Endothelial cell of umbilical vein (primary cell): ENCODE measurements at regions not wholly inside any gene's neighbourhood (a gene's known extent, or its start where the extent isn't known, plus 50 kb on each side); places are given as distances from the start of the nearest gene placed in this dataset.
"Not testable (repeated sequence)": the region's sequence is repeated elsewhere in the genome, so short reads cannot be mapped to it uniquely, and the experiment has no call there.

ENCODE experiments used
- EZH2 ChIP-seq: IDR thresholded peaks from 2 replicates; pipeline ENCODE4 v1.6.1; 2012; ENCODE audit warnings: borderline replicate concordance, low read depth, mild to moderate bottlenecking, moderate library complexity, low read length, inconsistent platforms; ENCODE audit not compliant: severe bottlenecking
- MYC ChIP-seq: IDR thresholded peaks from one replicate; pipeline ENCODE4 v1.6.1; 2011; ENCODE audit warnings: mild to moderate bottlenecking, low read depth, low read length
- TF ChIP-seq, protein P1 (sequence below), 2 donors: IDR thresholded peaks; 1 replicate in 1 of 2; 2 replicates in 1 of 2; pipeline ENCODE4 v1.5.1; 2011; ENCODE audit warnings: low read length in 2 of 2, mild to moderate bottlenecking in 2 of 2, moderate library complexity in 2 of 2, control low read depth in 1 of 2, inconsistent platforms in 1 of 2, low read depth in 1 of 2; ENCODE audit not compliant: insufficient read depth in 1 of 2; ENCODE audit errors: extremely low read depth in 1 of 2
- TF ChIP-seq, protein P2 (sequence below): IDR thresholded peaks from 2 replicates; pipeline ENCODE4 v1.6.1; 2011; ENCODE audit not compliant: insufficient read depth, insufficient read length

DNA sequence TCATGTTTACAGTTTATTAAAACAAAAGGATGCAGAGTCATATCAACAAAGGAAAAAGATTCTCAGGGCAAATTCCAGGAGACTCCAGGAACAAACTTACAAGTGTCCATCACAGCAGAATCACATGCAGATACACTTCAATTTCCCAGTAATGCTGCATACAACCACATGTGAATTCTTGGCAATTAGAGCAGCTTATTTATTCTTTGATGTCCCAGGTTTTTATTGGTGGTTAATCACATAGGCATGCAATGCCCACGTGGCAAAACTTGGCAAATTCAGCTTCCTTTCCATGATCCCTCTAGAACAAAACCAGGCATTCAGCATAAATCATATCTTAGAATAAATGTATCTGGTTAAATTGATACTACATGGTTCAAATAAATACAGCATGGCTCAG lies 376.5 kb upstream of the ZNG1F start:
- TF ChIP-seq, protein P1, sequence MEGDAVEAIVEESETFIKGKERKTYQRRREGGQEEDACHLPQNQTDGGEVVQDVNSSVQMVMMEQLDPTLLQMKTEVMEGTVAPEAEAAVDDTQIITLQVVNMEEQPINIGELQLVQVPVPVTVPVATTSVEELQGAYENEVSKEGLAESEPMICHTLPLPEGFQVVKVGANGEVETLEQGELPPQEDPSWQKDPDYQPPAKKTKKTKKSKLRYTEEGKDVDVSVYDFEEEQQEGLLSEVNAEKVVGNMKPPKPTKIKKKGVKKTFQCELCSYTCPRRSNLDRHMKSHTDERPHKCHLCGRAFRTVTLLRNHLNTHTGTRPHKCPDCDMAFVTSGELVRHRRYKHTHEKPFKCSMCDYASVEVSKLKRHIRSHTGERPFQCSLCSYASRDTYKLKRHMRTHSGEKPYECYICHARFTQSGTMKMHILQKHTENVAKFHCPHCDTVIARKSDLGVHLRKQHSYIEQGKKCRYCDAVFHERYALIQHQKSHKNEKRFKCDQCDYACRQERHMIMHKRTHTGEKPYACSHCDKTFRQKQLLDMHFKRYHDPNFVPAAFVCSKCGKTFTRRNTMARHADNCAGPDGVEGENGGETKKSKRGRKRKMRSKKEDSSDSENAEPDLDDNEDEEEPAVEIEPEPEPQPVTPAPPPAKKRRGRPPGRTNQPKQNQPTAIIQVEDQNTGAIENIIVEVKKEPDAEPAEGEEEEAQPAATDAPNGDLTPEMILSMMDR (IDR thresholded peaks at IDR 0.05; ENCODE audit: extremely low read depth in 1 of 2, insufficient read depth in 1 of 2, low read depth in 1 of 2, low read length in 2 of 2), result not testable (repeated sequence)
- TF ChIP-seq MYC, EZH2: not testable (repeated sequence)
- TF ChIP-seq, protein P2, sequence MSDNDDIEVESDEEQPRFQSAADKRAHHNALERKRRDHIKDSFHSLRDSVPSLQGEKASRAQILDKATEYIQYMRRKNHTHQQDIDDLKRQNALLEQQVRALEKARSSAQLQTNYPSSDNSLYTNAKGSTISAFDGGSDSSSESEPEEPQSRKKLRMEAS, result not testable (repeated sequence)
